Upper lobe of left lung (tissue), 4 donors: ENCODE measurements at regions not wholly inside any gene's neighbourhood (a gene's known extent, or its start where the extent isn't known, plus 50 kb on each side); places are given as distances from the start of the nearest gene placed in this dataset.
"Not testable (repeated sequence)": the region's sequence is repeated elsewhere in the genome, so short reads cannot be mapped to it uniquely, and the experiment has no call there.

ENCODE experiments used
- EP300 ChIP-seq, 4 donors: sonication (generic); formaldehyde crosslinking; IDR thresholded peaks; one replicate each; pipeline ENCODE4 v1.5.1; 2017; ENCODE audit warnings: antibody characterized with exemption in 4 of 4, control low read depth in 2 of 4
- POLR2A ChIP-seq, 4 donors: fragments of 450-650 bp; IDR thresholded peaks; one replicate each; pipeline ENCODE4 v1.5.1; 2016 to 2017; ENCODE audit warnings: antibody characterized with exemption in 4 of 4, mild to moderate bottlenecking in 2 of 4
- POLR2AphosphoS5 ChIP-seq, 2 donors: sonication (generic); formaldehyde crosslinking; IDR thresholded peaks; one replicate each; pipeline ENCODE4 v1.5.1; 2017; ENCODE audit warnings: antibody characterized with exemption in 2 of 2
- TF ChIP-seq, protein P1 (sequence below), 6 experiments: fragments of 450-650 bp in 4 of 6; fragments of 200-600 bp in 2 of 6; sonication (generic) in 2 of 6; IDR thresholded peaks; one replicate each; pipeline ENCODE4 v1.5.1; 2016 to 2019; ENCODE audit warnings: antibody characterized with exemption in 6 of 6

DNA sequence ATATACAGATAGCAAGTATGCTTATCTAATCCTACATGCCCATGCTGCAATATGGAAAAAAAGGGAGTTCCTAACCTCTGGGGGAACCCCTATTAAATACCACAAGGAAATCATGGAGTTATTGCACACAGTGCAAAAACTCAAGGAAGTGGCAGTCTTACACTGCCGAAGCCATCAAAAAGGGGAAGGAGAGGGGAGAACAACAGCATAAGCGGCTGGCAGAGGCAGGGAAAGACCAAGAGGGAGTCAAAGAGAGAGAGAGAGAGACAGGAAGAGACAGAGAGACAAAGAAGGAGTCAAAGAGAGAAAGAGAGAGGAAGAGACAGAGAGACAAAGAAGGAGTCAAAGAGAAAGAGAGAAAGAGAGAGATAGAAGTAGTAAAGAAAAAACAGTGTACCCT, 267.3 kb downstream of the S1PR1 start:
- TF ChIP-seq, protein P1, sequence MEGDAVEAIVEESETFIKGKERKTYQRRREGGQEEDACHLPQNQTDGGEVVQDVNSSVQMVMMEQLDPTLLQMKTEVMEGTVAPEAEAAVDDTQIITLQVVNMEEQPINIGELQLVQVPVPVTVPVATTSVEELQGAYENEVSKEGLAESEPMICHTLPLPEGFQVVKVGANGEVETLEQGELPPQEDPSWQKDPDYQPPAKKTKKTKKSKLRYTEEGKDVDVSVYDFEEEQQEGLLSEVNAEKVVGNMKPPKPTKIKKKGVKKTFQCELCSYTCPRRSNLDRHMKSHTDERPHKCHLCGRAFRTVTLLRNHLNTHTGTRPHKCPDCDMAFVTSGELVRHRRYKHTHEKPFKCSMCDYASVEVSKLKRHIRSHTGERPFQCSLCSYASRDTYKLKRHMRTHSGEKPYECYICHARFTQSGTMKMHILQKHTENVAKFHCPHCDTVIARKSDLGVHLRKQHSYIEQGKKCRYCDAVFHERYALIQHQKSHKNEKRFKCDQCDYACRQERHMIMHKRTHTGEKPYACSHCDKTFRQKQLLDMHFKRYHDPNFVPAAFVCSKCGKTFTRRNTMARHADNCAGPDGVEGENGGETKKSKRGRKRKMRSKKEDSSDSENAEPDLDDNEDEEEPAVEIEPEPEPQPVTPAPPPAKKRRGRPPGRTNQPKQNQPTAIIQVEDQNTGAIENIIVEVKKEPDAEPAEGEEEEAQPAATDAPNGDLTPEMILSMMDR (IDR thresholded peaks at IDR 0.05) = not testable (repeated sequence)
- not testable (repeated sequence) for TF ChIP-seq POLR2AphosphoS5, POLR2A, EP300 (IDR thresholded peaks at IDR 0.05)
